Small intestine (tissue), 7 donors: ENCODE measurements at regions not wholly inside any gene's neighbourhood (a gene's known extent, or its start where the extent isn't known, plus 50 kb on each side); places are given as distances from the start of the nearest gene placed in this dataset.

Experiments
- DNase-seq, 2 donors: peaks; one replicate each; pipeline versions ENCODE4 v3.0.0 to v3.0.0-alpha.2; 2013
- FAIRE-seq: peaks from 2 replicates; lab custom pipeline; 2012; peaks lifted over from hg19 to GRCh38; lab: Jason Lieb, UNC
- H3K27ac ChIP-seq, 3 donors: one replicate each; pipeline ENCODE4 v1.5.1; 2013; ENCODE audit warnings: low read length in 2 of 3, mild to moderate bottlenecking in 2 of 3, control low read depth in 1 of 3, inconsistent platforms in 1 of 3, low read depth in 1 of 3, moderate library complexity in 1 of 3
- H3K27me3 ChIP-seq, 3 donors: one replicate each; pipeline ENCODE4 v1.6.1; 2013; ENCODE audit warnings: low read length in 3 of 3, inconsistent platforms in 1 of 3; ENCODE audit not compliant: control insufficient read depth in 3 of 3, insufficient read depth in 3 of 3
- H3K36me3 ChIP-seq, 3 donors: one replicate each; pipeline ENCODE4 v1.6.1; 2013; ENCODE audit warnings: low read length in 3 of 3, inconsistent platforms in 1 of 3, low read depth in 1 of 3, mild to moderate bottlenecking in 1 of 3, moderate library complexity in 1 of 3; ENCODE audit not compliant: control insufficient read depth in 3 of 3, insufficient read depth in 2 of 3
- H3K4me1 ChIP-seq, 3 donors: one replicate each; pipeline ENCODE4 v1.6.1; 2013; ENCODE audit warnings: low read length in 2 of 3, inconsistent platforms in 1 of 3, low read depth in 1 of 3, mild to moderate bottlenecking in 1 of 3, moderate library complexity in 1 of 3; ENCODE audit not compliant: control insufficient read depth in 3 of 3, insufficient read depth in 2 of 3
- H3K4me3 ChIP-seq, 3 donors: one replicate each; pipeline ENCODE4 v1.5.1; 2013; ENCODE audit warnings: low read length in 3 of 3, control low read depth in 1 of 3, inconsistent platforms in 1 of 3, low read depth in 1 of 3, mild to moderate bottlenecking in 1 of 3, moderate library complexity in 1 of 3
- H3K9me3 ChIP-seq, 2 donors: one replicate each; pipeline ENCODE4 v1.6.1; 2013; ENCODE audit warnings: low read depth in 1 of 2, low read length in 1 of 2; ENCODE audit not compliant: control insufficient read depth in 2 of 2, insufficient read depth in 1 of 2
- WGBS, 3 donors: extraction: QIAGEN DNeasy Blood & Tissue Kit; methylation state at CpG; one replicate each; pipeline ENCODE4 v1.1.7; 2013; 5-methylcytosine and 5-hydroxymethylcytosine counted together
- donor health status: healthy with polysubstance abuse.
- donor health status: control.
- donor health status: control.
- donor health status: Bipolar disorder and iron deficiency.
- donor health status: healthy.

DNA sequence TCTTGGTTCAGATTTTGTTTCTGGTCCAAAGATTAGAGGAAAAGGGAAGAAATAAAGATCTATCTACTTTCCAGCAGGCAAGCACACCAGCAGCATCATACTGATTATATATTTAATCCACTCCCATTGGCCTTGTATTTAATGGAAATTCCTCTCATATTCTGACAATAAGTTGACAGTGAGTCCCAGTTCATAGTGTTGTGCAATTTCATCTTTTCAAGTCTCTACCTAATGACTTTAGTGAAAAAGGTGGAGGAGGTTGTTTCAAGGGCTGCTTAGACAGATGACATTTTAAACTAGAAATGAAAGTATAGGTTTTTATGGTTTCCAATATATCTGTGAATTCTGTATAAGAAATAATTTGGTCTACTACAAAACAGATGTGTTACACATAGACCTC is 298.6 kb downstream of the PABPC4L start:
- Histone ChIP-seq H3K27ac (no peak overlapping the region), H3K4me1 (no peaks in the 10 kb centered on the region), H3K36me3 (no peaks in the 10 kb centered on the region), H3K27me3 (no peaks in the 10 kb centered on the region), H3K9me3 (no peaks in the 10 kb centered on the region), H3K4me3 (no peak overlapping the region)
- DNase-seq (no peak), FAIRE-seq (no peak)

GRCh38 chr4:133891011-133891410 is 310.6 kb downstream of the PABPC4L start:
- Histone ChIP-seq H3K9me3 (no peaks in the 10 kb centered on the region), H3K36me3 (no peaks in the 10 kb centered on the region), H3K4me1 (no peaks in the 10 kb centered on the region), H3K27me3 (no peaks in the 10 kb centered on the region), H3K4me3 (no peak overlapping the region), H3K27ac (no peak overlapping the region)
- 69 to 82% (median 75%) methylated on average over 1 of the region's 1 CpG for whole genome bisulfite sequencing, 3 donors
- FAIRE-seq: no peak
- no peak for DNase-seq

GRCh38 chr4:133887723-133888122 is 313.9 kb downstream of the PABPC4L start:
- H3K27ac ChIP-seq: no peak overlapping the region
- no peaks in the 10 kb centered on the region for H3K36me3 ChIP-seq
- H3K4me3 ChIP-seq: no peak overlapping the region
- no peaks in the 10 kb centered on the region for H3K9me3 ChIP-seq
- no peak for DNase-seq
- 48 to 59% (median 59%) methylated on average over 4 of the region's 4 CpGs for WGBS, 3 donors
- H3K27me3 ChIP-seq: no peaks in the 10 kb centered on the region
- FAIRE-seq: no peak
- no peaks in the 10 kb centered on the region for H3K4me1 ChIP-seq

DNA sequence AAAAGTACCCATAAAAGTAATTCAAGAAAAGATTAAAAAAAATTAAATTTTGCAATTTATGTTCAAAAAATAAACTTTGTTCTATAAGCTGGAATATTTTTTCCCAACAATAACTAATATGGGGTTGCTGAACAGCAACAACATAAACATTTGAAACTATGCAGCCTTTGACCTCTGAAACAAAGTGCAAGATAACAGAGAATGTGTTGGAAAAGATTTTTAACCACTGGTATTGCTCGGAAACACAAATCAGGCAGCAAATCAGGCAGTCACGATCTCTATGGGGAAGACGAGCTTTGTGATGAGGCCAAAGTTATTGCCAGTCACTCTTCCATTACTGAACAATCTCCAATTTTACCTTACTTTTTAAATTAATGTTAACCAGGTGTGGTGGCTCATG is 332.1 kb downstream of the PABPC4L start:
- peak in 1 of 2 donors; percentile 20 for DNase-seq
- 38 to 76% (median 52%) methylated on average over 3 of the region's 3 CpGs for WGBS, 3 donors
- FAIRE-seq: no peak
- Histone ChIP-seq H3K4me3 (no peak overlapping the region), H3K27me3 (no peaks in the 10 kb centered on the region), H3K4me1 (no peaks in the 10 kb centered on the region), H3K36me3 (no peaks in the 10 kb centered on the region), H3K27ac (no peak overlapping the region), H3K9me3 (no peaks in the 10 kb centered on the region)

DNA sequence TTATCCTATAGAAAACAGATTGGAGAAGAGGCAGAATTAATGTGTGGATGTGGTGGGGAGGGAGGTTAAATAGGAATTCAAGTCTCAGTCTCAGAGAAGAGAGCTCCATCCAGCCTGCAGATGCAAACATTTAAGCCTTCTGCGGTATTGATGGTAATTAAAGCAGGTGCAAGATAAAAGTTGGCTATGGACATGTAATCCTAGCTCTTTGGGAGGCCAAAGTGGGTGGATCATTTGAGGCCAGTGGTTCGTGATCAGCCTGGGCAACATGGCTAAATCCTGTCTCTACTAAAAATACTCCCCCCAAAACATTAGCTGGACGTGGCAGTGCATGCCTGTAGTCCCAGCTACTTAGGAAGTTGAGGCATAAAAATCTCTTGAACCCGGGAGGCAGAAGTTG is 332.7 kb downstream of the PABPC4L start:
- Histone ChIP-seq H3K9me3 (no peaks in the 10 kb centered on the region), H3K4me1 (no peaks in the 10 kb centered on the region), H3K36me3 (no peaks in the 10 kb centered on the region), H3K27me3 (no peaks in the 10 kb centered on the region), H3K4me3 (no peak overlapping the region), H3K27ac (no peak overlapping the region)
- DNase-seq (no peak), FAIRE-seq (no peak)
- 52 to 75% (median 64%) methylated on average over 4 of the region's 4 CpGs for WGBS, 3 donors

GRCh38 chr4:133866328-133866699 is 335.3 kb downstream of the PABPC4L start:
- Histone ChIP-seq H3K4me3 (no peak overlapping the region), H3K4me1 (no peaks in the 10 kb centered on the region), H3K27me3 (no peaks in the 10 kb centered on the region), H3K9me3 (no peaks in the 10 kb centered on the region), H3K36me3 (no peaks in the 10 kb centered on the region), H3K27ac (no peak overlapping the region)
- WGBS, 3 donors: 47 to 55% (median 49%) methylated on average over 2 of the region's 2 CpGs
- no peak for FAIRE-seq
- no peak for DNase-seq

DNA sequence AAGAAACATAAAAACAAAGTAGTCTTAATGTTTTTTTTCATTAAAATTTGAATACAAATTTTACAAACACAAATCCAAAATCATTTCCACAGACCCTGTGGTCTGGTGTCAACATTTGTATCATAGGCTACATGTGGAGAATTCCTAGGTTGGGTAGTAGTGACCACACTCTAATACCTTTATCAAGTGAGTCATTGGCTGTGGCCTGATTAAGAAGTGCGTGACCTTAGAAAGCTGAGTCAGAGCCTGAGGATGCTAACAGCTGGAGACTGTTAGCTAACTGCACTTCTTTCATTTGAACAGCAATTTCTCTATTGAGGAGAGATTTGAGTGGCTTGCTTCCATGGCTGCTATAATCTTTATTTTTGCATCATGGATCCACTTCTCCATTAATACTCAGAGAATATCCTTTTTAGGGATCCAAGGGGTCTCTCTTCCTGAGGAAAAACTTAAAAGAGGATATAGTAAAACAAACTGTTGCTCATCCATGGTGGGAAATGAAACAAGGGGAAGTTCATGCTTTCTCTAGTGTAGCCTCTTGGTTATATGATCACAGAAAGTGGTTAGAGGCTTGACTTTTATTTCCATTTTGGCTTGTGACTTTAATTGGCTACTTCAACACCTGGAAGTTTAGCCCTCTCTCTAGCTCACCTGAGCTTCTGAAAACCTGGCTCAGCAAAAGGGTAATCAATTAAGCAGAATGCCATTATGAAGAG is 335.8 kb downstream of the PABPC4L start:
- H3K27me3 ChIP-seq: no peaks in the 10 kb centered on the region
- no peaks in the 10 kb centered on the region for H3K36me3 ChIP-seq
- H3K4me3 ChIP-seq: no peak overlapping the region
- H3K4me1 ChIP-seq: no peaks in the 10 kb centered on the region
- DNase-seq (peak in 1 of 2 donors; percentile 10), FAIRE-seq (no peak)
- no peak overlapping the region for H3K27ac ChIP-seq
- WGBS, 3 donors: 36 to 61% (median 50%) methylated on average over 1 of the region's 1 CpG
- no peaks in the 10 kb centered on the region for H3K9me3 ChIP-seq

DNA sequence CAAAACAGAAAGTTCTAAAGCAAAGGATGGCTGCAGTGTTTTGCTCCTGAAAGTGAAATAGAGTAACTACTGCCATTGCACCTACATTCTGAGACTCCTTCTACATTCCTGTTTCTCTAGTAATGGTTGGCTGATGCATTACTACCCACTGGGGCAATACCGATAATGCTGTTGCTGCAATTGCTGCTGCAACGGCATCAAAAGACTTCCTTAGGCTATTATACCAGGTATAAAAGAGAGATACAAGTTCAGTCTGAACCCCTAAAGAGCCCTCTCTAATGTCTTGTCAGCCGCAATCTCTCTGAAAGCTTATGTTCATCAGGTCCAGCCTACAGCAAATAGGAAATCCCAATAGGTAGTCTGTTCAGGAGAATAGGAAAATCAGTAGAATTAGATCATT is 338.4 kb downstream of the PABPC4L start:
- WGBS, 3 donors: 86 to 89% (median 88%) methylated on average over 3 of the region's 3 CpGs
- Histone ChIP-seq H3K4me3 (no peak overlapping the region), H3K9me3 (no peaks in the 10 kb centered on the region), H3K27ac (no peak overlapping the region), H3K4me1 (no peaks in the 10 kb centered on the region), H3K36me3 (no peaks in the 10 kb centered on the region), H3K27me3 (no peaks in the 10 kb centered on the region)
- FAIRE-seq: no peak
- DNase-seq: no peak

DNA sequence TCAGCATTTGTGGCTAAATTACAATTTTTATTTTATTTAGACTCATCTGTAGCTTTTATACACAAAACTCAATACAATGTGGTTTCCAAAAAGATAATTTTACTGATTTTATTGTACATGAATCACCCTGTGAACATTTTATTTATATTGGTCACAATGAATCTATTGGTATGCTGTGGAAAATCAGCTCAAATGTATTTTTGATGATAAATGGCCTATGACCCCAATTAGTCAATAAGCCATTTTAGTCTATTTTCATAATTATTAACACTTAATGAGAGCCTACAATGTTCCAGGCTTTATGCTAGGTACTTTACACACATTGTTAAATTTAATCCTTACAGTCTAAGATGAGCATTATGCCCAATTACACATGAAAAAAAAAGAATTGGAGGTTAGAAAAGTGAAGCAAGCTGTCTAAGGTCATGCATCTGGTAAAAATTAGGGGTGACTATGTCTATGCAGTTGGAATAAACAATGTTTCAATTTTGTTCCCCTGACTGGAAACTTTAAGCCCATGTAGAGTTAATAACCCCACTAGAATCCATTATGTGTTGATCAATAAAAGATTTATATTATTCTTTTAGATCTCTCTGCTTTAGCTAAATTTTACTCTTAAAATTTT is 344.7 kb downstream of the PABPC4L start:
- Histone ChIP-seq H3K27me3 (no peaks in the 10 kb centered on the region), H3K36me3 (no peaks in the 10 kb centered on the region), H3K4me3 (no peak overlapping the region), H3K9me3 (no peaks in the 10 kb centered on the region), H3K27ac (no peak overlapping the region), H3K4me1 (no peaks in the 10 kb centered on the region)
- DNase-seq (no peak), FAIRE-seq (no peak)
